Stimulated activated CD4-positive, alpha-beta T cell treated with anti-CD3 and anti-CD28 coated beads, TNF-alpha, amount 100 ng/mL, for 4 hours (primary cell): ENCODE measurements at regions not wholly inside any gene's neighbourhood (a gene's known extent, or its start where the extent isn't known, plus 50 kb on each side); places are given as distances from the start of the nearest gene placed in this dataset.
"Not testable (repeated sequence)": the region's sequence is repeated elsewhere in the genome, so short reads cannot be mapped to it uniquely, and the experiment has no call there.

Experiments used
- DNase-seq, 3 experiments: peaks; one replicate each; pipeline ENCODE4 v3.0.0-alpha.2; 2020; ENCODE audit warnings: low read depth in 3 of 3

DNA sequence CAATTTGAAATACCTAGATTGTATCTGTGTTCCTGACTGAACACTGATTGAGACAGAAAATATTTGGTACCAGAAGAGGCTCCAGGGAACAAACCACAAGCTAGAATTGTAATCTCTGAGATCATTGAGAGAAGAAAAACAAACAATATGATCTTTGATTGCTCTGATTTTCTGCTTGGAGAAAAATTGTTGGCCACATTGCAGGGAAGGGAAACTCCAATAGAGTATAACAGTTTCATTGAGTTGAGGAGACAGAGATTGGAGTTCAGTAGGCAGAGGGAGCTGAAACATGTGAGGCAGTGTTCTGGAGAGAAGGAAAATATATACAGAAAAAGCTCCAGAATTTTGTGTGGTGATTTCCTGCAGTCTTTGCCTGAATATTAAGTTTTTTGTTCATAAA is 158.2 kb downstream of the C4orf33 start:
- DNase-seq, result no peak

DNA sequence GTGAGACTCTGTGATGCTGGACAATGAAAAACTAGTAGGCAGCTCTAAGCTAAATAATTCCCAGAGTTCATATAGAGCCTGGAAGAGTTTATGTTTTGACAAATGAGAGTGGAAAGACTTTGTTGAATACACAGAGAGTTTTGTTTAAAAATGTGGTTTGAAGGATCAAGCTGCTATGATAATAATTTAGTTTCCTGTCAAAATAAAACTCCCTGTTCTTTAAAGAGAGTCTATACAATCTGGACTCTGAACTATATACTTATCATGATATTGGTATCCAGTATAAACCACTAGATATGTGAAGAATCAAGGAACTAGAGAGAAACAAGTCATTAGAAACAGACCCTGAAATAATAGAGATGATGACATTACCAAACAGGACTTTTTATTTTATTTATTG is 158.6 kb downstream of the C4orf33 start:
- DNase-seq, result no peak

DNA sequence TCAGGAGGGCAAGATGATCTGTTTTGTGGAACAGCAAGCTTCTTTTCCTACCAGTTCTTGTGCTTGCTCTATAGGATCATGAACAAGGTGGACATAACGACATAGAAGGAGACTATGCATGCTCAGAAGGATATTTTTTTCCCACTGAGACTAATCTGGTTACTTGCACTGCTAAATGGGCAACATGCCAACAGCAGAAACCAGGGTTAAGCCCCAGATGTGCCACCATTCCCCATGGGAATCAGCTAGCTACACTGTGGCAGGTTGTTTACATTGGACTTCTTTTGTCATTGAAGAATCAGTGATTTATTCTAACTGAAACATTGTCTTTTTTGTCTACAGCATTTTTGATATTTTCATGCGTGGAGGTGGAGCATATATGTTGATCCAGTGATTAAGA is 165.6 kb downstream of the C4orf33 start:
- DNase-seq, result no peak

DNA sequence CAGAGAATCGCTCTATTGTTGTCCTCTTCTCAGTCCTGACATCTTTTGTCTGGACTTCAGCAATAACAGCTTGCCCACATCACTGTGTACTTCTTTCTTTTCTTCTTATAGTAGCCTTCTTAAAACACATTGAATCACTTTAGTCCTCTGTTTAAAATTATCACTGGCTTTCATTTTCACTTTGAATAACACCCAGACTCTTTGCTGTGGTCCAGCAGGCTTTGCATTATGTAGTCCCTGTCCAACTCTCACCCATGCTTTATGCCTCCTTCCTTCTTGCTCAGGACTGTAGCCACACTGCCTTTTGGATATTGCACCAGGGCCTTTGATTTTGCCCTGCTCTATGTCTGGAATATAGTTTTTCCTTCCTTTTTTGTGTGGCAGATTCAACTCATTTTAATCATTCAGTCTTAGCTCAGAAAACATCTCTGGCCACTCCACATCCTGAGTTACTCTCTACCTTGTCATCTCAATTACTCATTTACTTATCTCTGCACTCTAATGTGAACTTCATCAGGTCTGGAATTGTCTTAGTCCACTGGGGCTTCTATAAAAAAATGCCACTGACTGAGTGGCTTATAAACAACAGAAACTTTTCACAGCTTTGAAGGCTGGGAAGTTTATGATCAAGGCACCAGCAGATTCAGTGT is 168.2 kb downstream of the C4orf33 start:
- DNase-seq, result no peak

DNA sequence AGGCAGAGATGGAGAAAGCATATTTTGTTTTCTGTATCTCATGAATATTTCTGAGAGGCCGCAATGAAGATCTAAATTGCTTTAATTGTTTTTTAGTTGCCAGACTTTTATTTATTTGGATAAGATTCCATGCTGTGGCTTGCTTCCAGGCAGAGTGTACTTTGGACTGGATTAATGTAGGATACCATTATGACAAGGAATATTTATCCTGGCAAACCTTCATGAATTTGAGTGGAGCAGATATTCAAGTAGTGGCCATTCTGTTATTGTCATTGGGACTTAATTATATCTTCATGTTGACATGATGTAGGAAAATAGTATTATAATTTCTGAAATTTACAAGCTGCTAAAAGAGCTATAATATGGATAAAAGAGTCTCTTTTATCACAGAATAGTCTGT is 182.9 kb downstream of the C4orf33 start:
- no peak for DNase-seq

DNA sequence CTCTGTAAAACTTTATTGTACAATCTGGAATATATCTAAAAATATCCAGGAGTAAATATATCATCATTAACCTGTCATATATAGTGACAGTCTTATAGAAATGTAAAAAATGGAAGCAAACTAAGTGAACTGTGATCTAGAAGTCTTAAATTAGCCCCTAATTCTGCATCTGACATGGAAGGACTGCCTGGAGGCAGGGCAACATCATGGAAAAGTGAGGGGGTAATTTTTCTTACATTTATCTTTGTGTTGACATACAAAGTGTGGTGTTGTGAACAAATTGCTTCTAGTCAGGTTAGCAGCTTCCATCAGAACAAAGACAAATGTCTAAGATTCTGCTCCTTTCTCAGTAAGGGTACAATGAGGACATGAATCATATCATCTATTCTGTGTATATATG is 186.3 kb downstream of the C4orf33 start:
- no peak for DNase-seq

DNA sequence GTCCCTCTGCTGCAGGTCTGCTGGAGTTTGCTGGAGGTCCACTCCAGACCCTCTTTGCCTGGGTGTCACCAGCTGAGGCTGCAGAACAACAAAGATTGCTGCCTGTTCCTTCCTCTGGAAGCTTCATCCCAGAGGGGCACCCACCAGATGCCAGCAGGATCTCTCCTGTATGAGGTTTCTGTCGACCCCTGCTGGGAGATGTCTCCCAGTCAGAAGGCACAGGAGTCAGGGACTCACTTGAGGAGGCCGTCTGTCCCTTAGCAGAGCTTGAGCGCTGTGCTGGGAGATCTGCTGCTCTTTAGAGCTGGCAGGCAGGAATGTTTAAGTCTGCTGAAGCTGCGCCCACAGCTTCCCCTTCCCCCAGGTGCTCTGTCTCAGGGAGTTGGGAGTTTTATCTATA is 196.2 kb downstream of the C4orf33 start:
- DNase-seq, result not testable (repeated sequence)

DNA sequence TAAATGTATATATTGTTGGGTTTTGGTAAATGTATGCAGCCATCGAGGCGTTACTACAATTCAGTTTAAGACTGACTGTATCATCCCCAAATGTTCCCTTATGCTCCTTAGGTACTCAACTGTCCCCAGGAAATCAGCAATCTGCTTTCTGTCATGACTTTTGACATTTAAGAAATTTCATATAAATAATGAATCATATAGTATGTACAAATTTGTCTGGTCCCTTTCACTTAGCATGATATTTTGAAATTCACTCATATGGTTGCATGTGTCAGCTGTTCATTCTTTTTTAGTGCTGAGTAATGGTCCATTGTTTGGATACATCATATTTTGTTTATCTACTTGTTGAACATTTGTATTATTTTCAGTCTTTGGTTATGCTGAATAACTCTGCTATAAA is 218.8 kb downstream of the C4orf33 start:
- DNase-seq, result no peak

DNA sequence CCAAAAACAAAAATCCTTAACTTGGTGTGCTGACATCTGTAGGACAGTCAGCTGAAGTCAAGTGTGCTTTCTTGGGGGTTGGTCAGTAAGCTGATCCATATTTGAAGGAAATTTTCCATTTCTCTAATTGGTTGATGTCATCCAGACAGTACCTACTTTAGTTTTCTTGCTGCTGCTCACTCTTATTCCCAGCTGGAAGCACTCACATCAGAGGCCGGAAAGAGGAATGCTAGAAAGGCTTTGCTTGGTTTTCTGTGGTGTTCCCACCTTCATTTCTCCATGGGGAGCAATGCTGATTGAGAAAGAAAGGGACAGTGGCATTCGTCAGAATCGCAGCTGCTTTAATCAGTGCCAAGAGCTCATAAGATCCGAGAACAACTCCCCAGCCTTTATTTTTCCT is 227.0 kb downstream of the C4orf33 start:
- no peak for DNase-seq

DNA sequence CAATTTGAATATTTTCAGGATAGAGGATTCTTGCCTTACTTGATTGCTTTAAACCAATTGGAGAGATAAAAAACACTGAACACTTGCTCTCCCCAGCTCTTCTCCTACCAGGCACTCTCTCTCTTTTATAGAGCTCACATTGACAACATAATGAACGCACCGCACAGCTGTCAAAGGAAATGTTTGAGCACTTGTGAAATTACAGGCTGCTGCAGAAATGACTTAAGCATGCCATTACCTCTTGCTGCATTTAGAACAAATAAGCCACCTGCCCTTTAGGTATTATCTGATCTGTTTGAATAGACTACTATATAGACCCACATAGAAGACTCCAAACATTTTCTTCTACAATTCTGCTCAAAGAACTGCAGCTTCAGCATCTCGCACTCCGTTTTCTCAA is 227.7 kb downstream of the C4orf33 start:
- DNase-seq, result no peak

DNA sequence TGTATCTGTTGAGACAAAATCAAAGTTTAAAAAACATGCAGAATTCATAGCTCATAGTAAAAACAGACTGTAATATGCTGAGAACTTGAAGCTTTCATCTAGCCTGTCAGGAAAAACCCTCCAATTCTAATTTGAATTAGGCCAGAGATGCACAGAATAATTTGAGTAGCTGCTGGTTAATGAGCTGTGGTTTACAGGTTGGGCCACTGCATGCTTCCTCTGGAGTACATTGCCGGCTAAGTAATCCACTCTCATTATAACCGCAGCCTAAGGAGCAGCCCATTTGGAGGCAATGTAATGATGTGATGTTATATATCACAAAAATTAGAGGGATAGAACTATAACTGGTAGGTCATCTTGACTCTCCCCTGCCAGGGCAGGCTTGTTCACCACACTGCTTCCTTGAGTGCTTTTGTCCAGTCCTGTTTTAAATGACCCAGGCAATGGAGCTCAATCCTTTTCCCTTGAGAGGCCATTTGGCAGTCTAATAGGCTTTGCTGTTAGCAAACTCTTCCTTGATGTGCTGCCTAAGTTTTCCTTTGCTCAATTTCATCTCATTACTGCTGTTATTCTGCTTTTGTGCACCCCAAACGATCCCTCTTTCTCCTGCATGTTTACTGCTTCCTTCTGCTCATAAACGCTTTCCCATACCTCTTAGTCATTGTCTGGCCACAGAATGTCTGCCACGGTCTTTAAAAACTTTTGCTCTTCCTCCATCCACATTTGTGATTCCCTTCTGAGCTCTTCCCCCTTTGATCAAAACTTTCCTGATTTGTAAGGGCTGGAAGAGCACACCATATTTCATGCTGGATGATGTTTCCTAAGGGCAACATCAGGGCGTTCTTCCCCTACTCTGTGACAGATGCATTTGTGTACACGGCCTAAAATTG is 230.9 kb downstream of the C4orf33 start:
- no peak for DNase-seq

DNA sequence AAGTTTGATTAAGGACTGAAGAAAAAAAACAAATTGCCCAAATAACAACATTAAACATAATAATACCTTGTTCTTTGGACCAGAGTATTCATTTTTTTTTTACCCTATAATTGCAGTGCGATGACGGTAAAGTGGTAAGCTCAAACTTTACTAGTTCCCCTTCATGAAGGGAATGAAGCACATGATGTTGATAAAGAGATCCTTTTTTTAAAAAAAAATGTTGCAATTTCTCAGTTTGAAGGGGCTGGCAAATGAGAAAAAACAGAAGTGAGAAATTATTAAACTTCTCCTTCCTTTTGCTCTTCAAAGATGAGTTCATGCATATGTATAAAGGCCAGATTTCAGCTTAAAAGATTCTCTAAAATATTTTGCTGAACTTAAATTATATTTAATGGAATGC is 231.7 kb downstream of the C4orf33 start:
- no peak for DNase-seq

DNA sequence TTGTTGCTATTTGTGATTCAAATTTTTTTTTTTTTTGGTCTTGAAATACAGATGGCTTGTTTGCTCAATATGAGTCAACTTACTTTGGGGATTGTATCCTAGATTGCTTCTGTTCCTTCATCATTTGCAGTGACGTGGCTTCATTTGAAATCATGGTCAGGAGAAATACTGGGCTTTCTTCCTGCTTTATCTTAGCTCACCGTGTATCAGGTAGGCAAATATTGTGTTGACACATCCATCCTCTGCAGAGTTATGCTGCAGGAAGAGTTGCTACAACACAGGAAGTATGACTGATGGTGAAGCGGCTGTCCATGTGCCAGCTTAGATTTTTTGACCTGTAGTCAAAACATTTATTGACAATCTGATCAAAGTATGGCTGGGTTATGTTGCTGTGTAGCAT is 232.2 kb downstream of the C4orf33 start:
- no peak for DNase-seq

DNA sequence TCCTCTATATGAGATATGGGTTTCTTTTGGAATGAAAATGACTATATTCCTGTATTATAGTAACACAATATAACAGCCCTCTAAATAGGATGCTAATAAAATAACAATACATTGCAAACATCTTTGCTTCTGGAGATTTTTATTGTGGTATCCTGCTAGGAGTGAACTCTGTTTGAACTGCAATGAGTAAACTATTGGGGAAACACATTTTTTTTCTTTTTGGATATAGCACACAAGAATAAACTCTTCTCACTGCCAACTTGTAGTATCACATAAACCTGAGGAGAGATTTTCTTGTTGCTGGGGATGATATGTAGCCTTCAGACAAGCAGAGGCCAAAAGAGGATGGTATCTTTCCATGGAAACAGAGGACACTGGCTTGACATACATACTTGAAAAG is 238.2 kb downstream of the C4orf33 start:
- no peak for DNase-seq

DNA sequence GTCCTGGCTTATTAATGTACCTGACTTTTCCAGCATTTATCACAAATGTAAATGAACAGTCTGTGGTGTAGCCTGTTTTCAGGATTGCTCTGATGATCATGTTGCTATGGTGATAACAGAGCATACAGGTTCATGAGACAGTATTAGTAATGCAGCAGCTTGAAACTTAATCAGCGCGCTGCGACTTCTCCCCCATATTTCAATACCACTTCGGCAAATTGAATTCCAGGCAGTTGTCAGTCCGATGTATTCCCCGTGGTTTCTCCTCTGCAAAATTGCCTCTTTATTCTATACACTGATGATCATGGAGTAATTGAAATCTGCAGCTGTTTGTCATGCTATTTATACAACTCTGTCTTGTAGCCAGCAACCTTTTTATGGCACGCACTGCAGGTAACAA is 239.3 kb downstream of the C4orf33 start:
- DNase-seq, result no peak

DNA sequence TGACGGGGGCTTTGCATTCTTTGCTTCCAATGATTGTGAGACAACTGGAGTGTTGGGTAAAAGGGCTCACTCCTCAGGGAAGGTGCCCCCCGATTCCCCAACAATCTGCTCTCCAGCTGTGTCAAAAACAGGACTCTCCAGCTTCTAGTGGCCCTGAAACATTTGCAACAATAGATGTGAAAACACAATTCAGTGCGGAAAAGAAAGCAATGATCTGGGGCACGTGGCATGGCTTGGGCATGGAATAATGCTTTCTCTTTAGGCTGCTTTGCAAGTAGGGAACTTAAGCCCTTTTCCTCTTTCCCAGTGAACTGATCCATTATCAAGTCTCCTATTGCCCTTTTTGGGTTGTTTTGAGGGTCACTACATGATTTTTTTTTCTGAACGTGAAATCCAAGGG is 239.9 kb downstream of the C4orf33 start:
- no peak for DNase-seq

DNA sequence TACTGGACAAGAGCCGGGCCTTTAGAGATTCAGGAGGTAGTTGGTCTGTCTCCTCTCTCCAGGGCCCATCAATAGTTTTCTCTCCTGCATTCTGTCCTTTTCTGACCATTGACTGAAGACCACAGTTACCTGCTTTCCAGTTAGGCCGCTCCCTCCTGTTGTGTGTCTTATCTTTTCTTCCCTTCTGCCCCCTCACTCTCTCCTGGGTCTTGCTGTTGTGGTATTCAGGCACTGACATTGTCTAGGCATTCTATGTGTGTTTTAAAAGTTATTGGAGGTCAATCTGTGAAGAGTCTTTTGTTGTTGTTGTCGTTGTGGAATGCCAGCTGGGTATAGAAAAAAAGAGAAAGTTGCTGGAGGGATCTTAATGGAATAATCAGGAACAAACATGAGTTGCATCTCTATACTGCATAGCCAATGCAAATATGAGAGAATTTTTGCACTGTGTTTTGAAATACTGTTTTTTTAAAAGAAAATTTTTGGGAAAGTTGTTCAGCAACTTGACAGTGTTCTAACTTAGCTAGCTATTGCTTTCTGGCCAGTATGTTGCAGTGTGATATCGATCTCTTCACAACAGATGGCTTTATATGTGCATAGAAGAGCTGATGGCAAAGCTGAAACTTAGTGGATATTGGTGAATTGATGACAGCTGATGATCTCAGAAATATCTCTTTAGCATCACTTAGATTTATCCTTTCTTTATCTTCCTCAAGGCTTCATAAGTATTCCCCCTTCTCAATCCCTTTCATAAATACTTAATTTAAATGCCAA is 240.7 kb downstream of the C4orf33 start:
- no peak for DNase-seq

DNA sequence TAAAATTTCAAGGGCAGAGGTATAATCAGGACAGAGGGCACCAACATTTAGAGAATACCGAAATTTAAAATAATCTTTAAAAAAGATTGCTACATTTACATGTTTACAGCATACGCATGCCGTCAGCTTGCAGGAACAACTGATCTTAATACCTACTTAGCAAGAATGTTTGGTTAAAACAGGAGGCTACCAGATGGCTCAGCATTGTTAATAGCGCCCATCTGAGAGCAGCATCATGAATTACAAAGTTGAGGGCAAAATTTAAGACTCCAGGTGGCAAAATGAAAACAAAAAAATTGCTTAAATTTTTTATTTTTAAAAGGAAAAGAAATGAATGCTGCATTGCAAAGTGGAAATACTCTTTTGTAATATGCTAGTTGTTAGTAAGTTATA is 241.3 kb downstream of the C4orf33 start:
- no peak for DNase-seq

DNA sequence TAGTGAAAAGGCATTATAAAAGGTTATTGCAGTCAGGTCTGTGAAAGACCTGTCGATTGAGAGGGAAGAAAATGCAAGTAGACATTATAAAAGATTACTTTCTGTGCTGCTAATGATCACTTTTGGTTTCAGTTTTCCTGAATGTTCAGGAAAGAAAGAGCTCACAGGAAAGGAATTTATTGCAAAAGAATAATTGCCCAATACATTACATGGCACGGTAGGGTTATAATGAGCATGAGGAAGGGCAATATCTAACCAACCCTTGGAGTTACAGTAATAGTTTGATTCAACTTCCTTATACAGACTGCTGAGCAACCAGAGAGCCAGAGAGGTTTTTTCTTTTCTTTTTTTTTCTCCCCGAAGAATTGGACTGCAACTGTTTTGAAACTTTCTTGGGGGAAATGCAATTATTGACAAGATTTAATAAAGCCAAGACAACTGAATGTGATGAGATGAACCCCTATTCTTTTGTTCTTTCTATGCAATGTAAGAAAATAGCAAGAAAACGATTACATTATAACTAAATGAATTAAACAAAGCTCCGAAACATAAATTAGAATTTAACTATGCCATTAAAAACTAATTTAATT is 247.0 kb downstream of the C4orf33 start:
- no peak for DNase-seq

DNA sequence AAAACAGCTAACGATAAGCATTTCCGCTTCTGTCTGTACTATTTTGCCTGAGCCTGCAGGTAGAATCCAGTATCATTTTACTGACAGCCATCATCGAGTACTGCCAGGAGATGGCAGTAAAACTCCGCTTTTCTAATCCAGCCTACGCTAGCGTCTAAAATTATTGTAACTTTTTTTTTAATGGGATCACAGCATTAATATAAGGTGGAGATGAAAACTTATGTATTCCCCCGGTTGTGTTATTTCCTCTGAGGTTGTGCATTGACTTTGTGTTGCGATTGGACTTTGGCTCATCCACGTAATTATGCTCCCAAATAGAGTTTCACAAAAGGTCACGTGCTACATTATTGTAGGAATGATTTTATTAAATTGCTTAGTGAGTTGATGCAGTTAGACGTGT is 248.1 kb downstream of the C4orf33 start:
- DNase-seq, result no peak

DNA sequence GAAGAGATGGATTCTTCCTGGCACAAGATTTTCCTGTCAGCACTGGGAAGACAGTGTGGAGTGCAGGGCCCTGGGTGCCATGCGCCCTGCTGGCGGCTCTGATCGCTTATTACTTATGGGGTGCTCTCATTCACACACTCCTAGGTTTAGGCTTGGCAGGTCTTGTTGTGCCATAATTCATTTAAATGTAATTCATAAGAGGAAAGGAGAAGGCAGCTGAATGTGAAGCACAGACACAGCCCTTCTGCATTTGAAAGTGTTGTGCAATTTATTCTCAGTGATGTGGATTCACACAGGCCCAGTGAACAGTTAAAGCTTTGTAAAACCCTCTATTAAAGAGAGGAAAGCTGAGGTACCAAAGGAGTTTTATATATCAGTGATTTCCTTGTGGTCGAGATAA is 249.7 kb downstream of the C4orf33 start:
- no peak for DNase-seq

DNA sequence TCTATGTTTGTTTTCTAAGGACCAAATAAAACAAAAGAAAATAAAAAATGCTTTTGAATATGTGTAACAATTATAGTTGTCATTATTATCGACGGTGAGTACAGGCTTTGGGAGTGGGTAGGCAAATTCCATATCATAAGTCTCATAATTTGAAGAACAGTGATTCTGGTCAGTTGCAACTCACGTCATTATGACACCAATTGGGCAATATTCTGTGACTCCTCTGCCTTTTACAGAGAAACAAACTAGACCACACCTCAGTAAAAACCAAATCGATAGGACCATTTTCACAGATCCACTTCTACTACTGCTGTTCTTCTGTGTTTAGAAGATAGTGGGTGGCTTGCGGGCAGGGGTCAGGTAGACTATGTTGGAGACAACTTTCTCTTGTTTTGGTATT is 250.1 kb downstream of the C4orf33 start:
- no peak for DNase-seq
